Neural progenitor cell (in vitro differentiated cells): ENCODE measurements at regions not wholly inside any gene's neighbourhood (a gene's known extent, or its start where the extent isn't known, plus 50 kb on each side); places are given as distances from the start of the nearest gene placed in this dataset.

Source experiments
- DNase-seq: peaks from one replicate; pipeline ENCODE4 v3.0.0-alpha.2; 2016; ENCODE audit warnings: low spot score
- H2AFZ ChIP-seq: fragments of 200-600 bp; sonication (generic); replicated peaks from 2 replicates; pipeline ENCODE4 v1.6.1; 2016; ENCODE audit warnings: antibody characterized with exemption
- H3F3A ChIP-seq: fragments of 200-600 bp; sonication (generic); 2 replicates; pipeline ENCODE4 v1.6.1; 2016; ENCODE audit warnings: antibody characterized with exemption, low read depth
- H3K27ac ChIP-seq: fragments of 200-600 bp; sonication (generic); 2 replicates; pipeline ENCODE4 v1.5.1; 2016; ENCODE audit warnings: mild to moderate bottlenecking
- H3K27me3 ChIP-seq: fragments of 200-600 bp; sonication (generic); 2 replicates; pipeline ENCODE4 v1.6.1; 2016; ENCODE audit warnings: mild to moderate bottlenecking, moderate library complexity
- H3K36me3 ChIP-seq: fragments of 200-600 bp; sonication (generic); 2 replicates; pipeline ENCODE4 v1.5.1; 2016
- H3K4me1 ChIP-seq: fragments of 200-600 bp; sonication (generic); 2 replicates; pipeline ENCODE4 v1.6.1; 2016; ENCODE audit warnings: mixed run types
- H3K4me2 ChIP-seq: fragments of 200-600 bp; sonication (generic); 2 replicates; pipeline ENCODE4 v1.6.1; 2016
- H3K4me3 ChIP-seq: fragments of 200-600 bp; sonication (generic); 2 replicates; pipeline ENCODE4 v1.5.1; 2016
- H3K79me2 ChIP-seq: fragments of 200-600 bp; sonication (generic); 2 replicates; pipeline ENCODE4 v1.6.1; 2016; ENCODE audit warnings: low read depth
- H3K9ac ChIP-seq: fragments of 200-600 bp; sonication (generic); 2 replicates; pipeline ENCODE4 v1.6.1; 2016
- H3K9me3 ChIP-seq: fragments of 200-600 bp; sonication (generic); 2 replicates; pipeline ENCODE4 v1.5.1; 2016; ENCODE audit warnings: low read depth
- H4K20me1 ChIP-seq: fragments of 200-600 bp; sonication (generic); 2 replicates; pipeline ENCODE4 v1.6.1; 2016; ENCODE audit warnings: low read depth
- H3K27ac Mint-ChIP-seq: 3 replicates; pipeline ENCODE4 v1.8.0; 2021; ENCODE audit warnings: mixed read lengths
- H3K27me3 Mint-ChIP-seq: 2 replicates; pipeline ENCODE4 v1.8.0; 2022; ENCODE audit warnings: low read depth, mild to moderate bottlenecking, inconsistent platforms, moderate library complexity, mixed read lengths; ENCODE audit not compliant: insufficient read depth
- H3K36me3 Mint-ChIP-seq: 3 replicates; pipeline ENCODE4 v1.8.0; 2021; ENCODE audit warnings: mixed read lengths
- H3K4me1 Mint-ChIP-seq: 3 replicates; pipeline ENCODE4 v1.8.0; 2021; ENCODE audit warnings: mixed read lengths
- H3K4me3 Mint-ChIP-seq: 3 replicates; pipeline ENCODE4 v1.8.0; 2021; ENCODE audit warnings: mild to moderate bottlenecking, moderate library complexity, mixed read lengths
- H3K9me3 Mint-ChIP-seq: 3 replicates; pipeline ENCODE4 v1.8.0; 2020; ENCODE audit warnings: mixed read lengths
- EZH2 ChIP-seq: fragments of 200-600 bp; sonication (generic); IDR thresholded peaks from 2 replicates; pipeline ENCODE4 v1.6.1; 2017; ENCODE audit warnings: antibody characterized with exemption, mild to moderate bottlenecking, moderate library complexity
- EZH2phosphoT487 ChIP-seq: fragments of 200-600 bp; sonication (generic); IDR thresholded peaks from 2 replicates; pipeline ENCODE4 v1.6.1; 2017; ENCODE audit warnings: antibody characterized with exemption
- TF ChIP-seq, protein P1 (sequence below): fragments of 200-600 bp; sonication (generic); IDR thresholded peaks from 2 replicates; pipeline ENCODE4 v1.5.1; 2017; ENCODE audit warnings: antibody characterized with exemption, mild to moderate bottlenecking

DNA sequence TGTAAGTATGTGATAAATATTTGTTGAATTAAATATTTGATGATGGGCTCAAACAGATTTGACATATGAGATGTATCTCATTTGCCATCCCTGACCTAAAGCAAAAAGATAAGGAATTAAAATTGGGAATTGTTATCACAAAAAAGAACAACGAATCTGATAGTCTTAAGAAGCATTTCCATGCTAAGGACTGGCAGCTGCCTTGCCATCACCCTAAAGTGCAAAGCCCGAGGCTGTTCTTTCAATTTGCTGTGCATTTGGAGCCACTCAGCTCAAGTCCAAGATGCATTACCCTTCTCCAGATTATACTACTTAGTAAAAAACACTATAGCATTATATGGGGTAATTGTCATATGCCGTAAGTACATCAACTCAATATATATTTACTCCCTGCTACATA is 618.3 kb upstream of the CLINT1 start:
- no peaks in the 10 kb centered on the region for H3K36me3 Mint-ChIP-seq

DNA sequence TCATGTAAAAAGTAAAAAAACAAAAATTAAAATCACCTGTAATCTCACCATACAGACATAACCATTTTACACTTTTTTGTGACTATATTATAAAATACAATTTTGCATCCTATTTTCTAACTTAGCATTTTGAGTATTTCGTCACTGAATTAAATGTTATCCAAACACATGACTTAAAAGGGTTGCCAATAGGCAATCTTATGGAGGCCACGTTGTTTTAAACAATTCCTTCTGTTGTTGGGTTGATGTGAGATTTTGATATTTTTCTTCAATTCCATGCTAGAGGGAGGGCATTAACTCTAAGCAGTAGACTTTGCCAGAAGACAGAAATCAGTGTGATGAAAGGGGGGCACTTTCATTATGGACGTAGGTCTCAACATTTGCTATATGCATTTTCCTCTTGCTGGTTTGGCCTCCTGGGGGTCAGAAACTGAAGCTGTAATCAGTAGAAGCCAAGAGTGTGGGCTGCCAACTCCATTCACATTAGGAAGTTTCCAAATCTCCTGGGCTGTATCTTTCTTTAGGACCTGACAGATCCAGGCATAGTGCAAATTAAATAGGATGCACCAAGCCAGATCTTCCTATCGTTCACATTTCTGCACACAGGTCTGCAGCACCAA is 614.2 kb upstream of the CLINT1 start:
- Mint-ChIP-seq H3K27me3 (no peaks in the 10 kb centered on the region), H3K4me1 (peaks cover 3% of the 10 kb centered on the region), H3K4me3 (no peak overlapping the region), H3K9me3 (no peaks in the 10 kb centered on the region), H3K27ac (no peak overlapping the region), H3K36me3 (peaks cover 2% of the 10 kb centered on the region)
- H3F3A ChIP-seq, result no peaks in the 10 kb centered on the region
- no peak overlapping the region for H3K9ac ChIP-seq
- TF ChIP-seq, protein P1, sequence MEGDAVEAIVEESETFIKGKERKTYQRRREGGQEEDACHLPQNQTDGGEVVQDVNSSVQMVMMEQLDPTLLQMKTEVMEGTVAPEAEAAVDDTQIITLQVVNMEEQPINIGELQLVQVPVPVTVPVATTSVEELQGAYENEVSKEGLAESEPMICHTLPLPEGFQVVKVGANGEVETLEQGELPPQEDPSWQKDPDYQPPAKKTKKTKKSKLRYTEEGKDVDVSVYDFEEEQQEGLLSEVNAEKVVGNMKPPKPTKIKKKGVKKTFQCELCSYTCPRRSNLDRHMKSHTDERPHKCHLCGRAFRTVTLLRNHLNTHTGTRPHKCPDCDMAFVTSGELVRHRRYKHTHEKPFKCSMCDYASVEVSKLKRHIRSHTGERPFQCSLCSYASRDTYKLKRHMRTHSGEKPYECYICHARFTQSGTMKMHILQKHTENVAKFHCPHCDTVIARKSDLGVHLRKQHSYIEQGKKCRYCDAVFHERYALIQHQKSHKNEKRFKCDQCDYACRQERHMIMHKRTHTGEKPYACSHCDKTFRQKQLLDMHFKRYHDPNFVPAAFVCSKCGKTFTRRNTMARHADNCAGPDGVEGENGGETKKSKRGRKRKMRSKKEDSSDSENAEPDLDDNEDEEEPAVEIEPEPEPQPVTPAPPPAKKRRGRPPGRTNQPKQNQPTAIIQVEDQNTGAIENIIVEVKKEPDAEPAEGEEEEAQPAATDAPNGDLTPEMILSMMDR, result no peak
- TF ChIP-seq EZH2phosphoT487 (no peak), EZH2 (no peak)
- H3K4me2 ChIP-seq, result no peak overlapping the region
- H3K79me2 ChIP-seq, result no peaks in the 10 kb centered on the region
- DNase-seq, result no peak
- H3K36me3 ChIP-seq, result no peaks in the 10 kb centered on the region
- H3K4me3 ChIP-seq, result no peak overlapping the region
- H3K27ac ChIP-seq, result no peak overlapping the region
- no peak overlapping the region for H2AFZ ChIP-seq
- H3K9me3 ChIP-seq, result no peaks in the 10 kb centered on the region
- no peaks in the 10 kb centered on the region for H4K20me1 ChIP-seq
- peaks cover 3% of the 10 kb centered on the region for H3K4me1 ChIP-seq
- no peaks in the 10 kb centered on the region for H3K27me3 ChIP-seq

More for the DNA sequence above, 618.3 kb upstream of the CLINT1 start:
- Histone ChIP-seq H3K79me2 (no peaks in the 10 kb centered on the region), H3K4me2 (no peak overlapping the region), H3K36me3 (no peaks in the 10 kb centered on the region), H3K9ac (no peak overlapping the region), H3K4me1 (no peaks in the 10 kb centered on the region), H2AFZ (no peak overlapping the region), H3K9me3 (no peaks in the 10 kb centered on the region), H3K4me3 (no peak overlapping the region), H3K27me3 (no peaks in the 10 kb centered on the region), H3K27ac (no peak overlapping the region), H4K20me1 (no peaks in the 10 kb centered on the region), H3F3A (no peaks in the 10 kb centered on the region)
- Mint-ChIP-seq H3K27ac (no peak overlapping the region), H3K9me3 (peaks cover 3% of the 10 kb centered on the region), H3K27me3 (no peaks in the 10 kb centered on the region), H3K4me3 (no peak overlapping the region), H3K4me1 (no peaks in the 10 kb centered on the region)
- TF ChIP-seq, protein P1, result no peak
- TF ChIP-seq EZH2, result no peak
- TF ChIP-seq EZH2phosphoT487, result no peak
- DNase-seq, result no peak

DNA sequence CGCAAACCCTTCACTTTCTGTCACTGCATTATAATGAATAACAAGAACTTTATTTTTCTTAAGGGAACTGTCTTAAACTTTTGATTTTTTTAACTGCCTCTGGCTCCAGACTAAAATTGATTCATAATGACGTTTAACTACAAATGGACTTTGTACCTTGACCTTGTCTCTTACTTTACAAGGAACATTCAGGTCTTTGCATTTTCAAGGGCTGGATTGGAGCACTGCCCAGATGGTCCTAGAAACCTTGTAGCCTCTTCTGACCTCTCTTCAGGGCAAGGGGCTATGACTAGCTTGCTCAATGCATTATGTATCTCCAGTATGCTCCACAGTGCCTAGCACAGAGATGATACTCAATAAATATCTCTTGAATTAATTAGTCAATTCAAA is 612.6 kb upstream of the CLINT1 start:
- Mint-ChIP-seq H3K27me3 (peaks cover 2% of the 10 kb centered on the region), H3K4me3 (no peak overlapping the region), H3K27ac (no peak overlapping the region), H3K9me3 (no peaks in the 10 kb centered on the region), H3K36me3 (peaks cover 2% of the 10 kb centered on the region), H3K4me1 (peaks cover 3% of the 10 kb centered on the region)
- no peak overlapping the region for H3K9ac ChIP-seq
- no peaks in the 10 kb centered on the region for H4K20me1 ChIP-seq
- no peaks in the 10 kb centered on the region for H3F3A ChIP-seq
- no peak overlapping the region for H2AFZ ChIP-seq
- no peak overlapping the region for H3K4me2 ChIP-seq
- H3K27ac ChIP-seq, result no peak overlapping the region
- H3K36me3 ChIP-seq, result no peaks in the 10 kb centered on the region
- no peak for DNase-seq
- no peaks in the 10 kb centered on the region for H3K79me2 ChIP-seq
- no peaks in the 10 kb centered on the region for H3K9me3 ChIP-seq
- peaks cover 3% of the 10 kb centered on the region for H3K4me1 ChIP-seq
- H3K27me3 ChIP-seq, result no peaks in the 10 kb centered on the region
- TF ChIP-seq EZH2phosphoT487 (no peak), EZH2 (no peak)
- TF ChIP-seq, protein P1, result no peak
- no peak overlapping the region for H3K4me3 ChIP-seq
